Liver (tissue), 8 donors: ENCODE measurements at regions not wholly inside any gene's neighbourhood (a gene's known extent, or its start where the extent isn't known, plus 50 kb on each side); places are given as distances from the start of the nearest gene placed in this dataset.

Source experiments
- DNase-seq: peaks from one replicate; pipeline ENCODE4 v3.0.0-alpha.2; 2017; ENCODE audit warnings: low spot score
- H3K27ac ChIP-seq, 2 donors: one replicate each; pipeline ENCODE4 v1.7.0; 2013; ENCODE audit warnings: inconsistent platforms in 2 of 2, low read length in 2 of 2, control low read depth in 1 of 2, low read depth in 1 of 2, mild to moderate bottlenecking in 1 of 2
- H3K27me3 ChIP-seq, 4 donors: one replicate each; pipeline versions ENCODE4 v1.6.1 to v1.7.0; 2013; ENCODE audit warnings: low read length in 3 of 4, inconsistent platforms in 1 of 4, mild to moderate bottlenecking in 1 of 4, moderate library complexity in 1 of 4; ENCODE audit not compliant: control insufficient read depth in 4 of 4, insufficient read depth in 4 of 4
- H3K36me3 ChIP-seq, 4 donors: one replicate each; pipeline versions ENCODE4 v1.6.1 to v1.7.0; 2013; ENCODE audit warnings: low read length in 3 of 4, mild to moderate bottlenecking in 3 of 4, low read depth in 1 of 4, moderate library complexity in 1 of 4; ENCODE audit not compliant: control insufficient read depth in 4 of 4, insufficient read depth in 3 of 4
- H3K4me1 ChIP-seq, 4 donors: one replicate each; pipeline versions ENCODE4 v1.6.1 to v1.7.0; 2013; ENCODE audit warnings: low read length in 3 of 4, mild to moderate bottlenecking in 3 of 4, moderate library complexity in 1 of 4; ENCODE audit not compliant: control insufficient read depth in 4 of 4, insufficient read depth in 4 of 4
- H3K4me3 ChIP-seq, 3 donors: one replicate each; pipeline versions ENCODE4 v1.6.1 to v1.7.0; 2013; ENCODE audit warnings: low read length in 3 of 3, control low read depth in 1 of 3, low read depth in 1 of 3, mild to moderate bottlenecking in 1 of 3
- H3K9ac ChIP-seq, 2 donors: one replicate each; pipeline ENCODE4 v1.7.0; 2013; ENCODE audit warnings: low read length in 2 of 2, mild to moderate bottlenecking in 2 of 2, moderate library complexity in 2 of 2, control low read depth in 1 of 2, low read depth in 1 of 2
- H3K9me3 ChIP-seq, 4 donors: one replicate each; pipeline versions ENCODE4 v1.6.1 to v1.7.0; 2013; ENCODE audit warnings: low read length in 3 of 4; ENCODE audit not compliant: control insufficient read depth in 4 of 4
- EGR1 ChIP-seq, 2 donors: IDR thresholded peaks; 2 replicates each; pipeline ENCODE4 v1.6.1; 2016 to 2018; ENCODE audit warnings: antibody characterized with exemption in 2 of 2, low read depth in 2 of 2
- FOXA1 ChIP-seq: IDR thresholded peaks from 2 replicates; pipeline ENCODE4 v1.6.1; 2016; ENCODE audit warnings: antibody characterized with exemption
- FOXA2 ChIP-seq: IDR thresholded peaks from 2 replicates; pipeline ENCODE4 v1.6.1; 2016; ENCODE audit warnings: antibody characterized with exemption
- GABPA ChIP-seq, 2 donors: IDR thresholded peaks in 1 of 2; conservative IDR thresholded peaks in 1 of 2; 2 replicates each; pipeline ENCODE4 v1.6.1; 2016; ENCODE audit warnings: antibody characterized with exemption in 2 of 2, mild to moderate bottlenecking in 1 of 2, moderate library complexity in 1 of 2
- HNF4A ChIP-seq, 2 donors: conservative IDR thresholded peaks; 2 replicates each; pipeline ENCODE4 v1.6.1; 2016; ENCODE audit warnings: antibody characterized with exemption in 2 of 2, mild to moderate bottlenecking in 2 of 2
- HNF4G ChIP-seq: IDR thresholded peaks from 2 replicates; pipeline ENCODE4 v1.6.1; 2016; ENCODE audit warnings: antibody characterized with exemption
- JUND ChIP-seq, 2 donors: IDR thresholded peaks; 2 replicates each; pipeline ENCODE4 v1.6.1; 2016; ENCODE audit warnings: antibody characterized with exemption in 2 of 2
- NR2F2 ChIP-seq: IDR thresholded peaks from 2 replicates; pipeline ENCODE4 v1.6.1; 2016; ENCODE audit warnings: antibody characterized with exemption
- RAD21 ChIP-seq, 2 donors: IDR thresholded peaks; 2 replicates each; pipeline ENCODE4 v1.6.1; 2016; ENCODE audit warnings: antibody characterized with exemption in 2 of 2, mild to moderate bottlenecking in 2 of 2
- RXRA ChIP-seq, 2 donors: IDR thresholded peaks; 2 replicates each; pipeline ENCODE4 v1.6.1; 2017 to 2018; ENCODE audit warnings: antibody characterized with exemption in 2 of 2, mild to moderate bottlenecking in 1 of 2
- SP1 ChIP-seq: IDR thresholded peaks from 2 replicates; pipeline ENCODE4 v1.6.1; 2018; ENCODE audit warnings: antibody characterized with exemption, mild to moderate bottlenecking
- TAF1 ChIP-seq: conservative IDR thresholded peaks from 2 replicates; pipeline ENCODE4 v1.6.1; 2016; ENCODE audit warnings: antibody characterized with exemption, mild to moderate bottlenecking
- YY1 ChIP-seq: IDR thresholded peaks from 2 replicates; pipeline ENCODE4 v1.6.1; 2016; ENCODE audit warnings: antibody characterized with exemption, mild to moderate bottlenecking
- WGBS: extraction: QIAGEN DNeasy Blood & Tissue Kit; methylation state at CpG from one replicate; pipeline ENCODE4 v1.1.7; 2013; 5-methylcytosine and 5-hydroxymethylcytosine counted together
- TF ChIP-seq, protein P1 (sequence below): IDR thresholded peaks from 2 replicates; pipeline ENCODE4 v1.6.1; 2016; ENCODE audit warnings: antibody characterized with exemption
- TF ChIP-seq, protein P2 (sequence below): IDR thresholded peaks from 2 replicates; pipeline ENCODE4 v1.6.1; 2016; ENCODE audit warnings: antibody characterized with exemption
- TF ChIP-seq, protein P3 (sequence below): fragments of 150-350 bp; IDR thresholded peaks from 2 replicates; pipeline ENCODE4 v1.5.1; 2017; ENCODE audit warnings: improper control_type of control experiment, low read depth, low read length; ENCODE audit not compliant: missing input control
- TF ChIP-seq, protein P4 (sequence below): IDR thresholded peaks from 2 replicates; pipeline ENCODE4 v1.6.1; 2016; ENCODE audit warnings: antibody characterized with exemption, mild to moderate bottlenecking
- donor health status: healthy.
- donor health status: healthy.
- donor health status: healthy.
- donor health status: healthy.
- donor health status: healthy.

DNA sequence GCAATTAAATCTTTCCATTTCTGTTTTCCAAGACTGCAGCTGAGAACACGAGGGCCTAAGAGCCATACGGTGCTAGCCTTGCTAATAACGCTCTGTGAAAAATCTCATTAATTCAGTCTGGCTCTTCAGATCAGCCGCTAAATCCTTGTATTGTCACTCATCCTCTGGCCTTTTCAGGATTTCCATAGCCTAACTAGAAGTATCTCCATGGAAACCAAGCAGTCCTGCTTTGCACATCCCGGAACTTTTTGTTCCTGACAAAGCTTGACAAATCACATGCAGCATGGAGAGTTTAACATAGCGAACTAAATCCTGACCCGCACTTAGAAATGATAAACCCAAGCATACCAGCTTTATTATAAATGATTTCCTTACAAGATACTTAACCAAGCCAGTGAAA is 383.7 kb downstream of the CD83 start:
- H3K4me3 ChIP-seq = no peak overlapping the region
- no peaks in the 10 kb centered on the region for H3K36me3 ChIP-seq
- WGBS = 91% methylated on average over 7 of the region's 7 CpGs
- H3K9me3 ChIP-seq = no peaks in the 10 kb centered on the region
- no peaks in the 10 kb centered on the region for H3K4me1 ChIP-seq
- H3K27ac ChIP-seq = no peak overlapping the region
- no peak for DNase-seq
- H3K9ac ChIP-seq = no peak overlapping the region
- TF ChIP-seq GABPA (IDR thresholded peaks at IDR 0.05 in 1 of 2, conservative IDR thresholded peaks at IDR 0.05 in 1 of 2) (no peak), JUND (IDR thresholded peaks at IDR 0.05) (no peak), NR2F2 (peak; percentile 45), RXRA (IDR thresholded peaks at IDR 0.05) (no peak), YY1 (no peak), FOXA1 (no peak)
- TF ChIP-seq, protein P1, sequence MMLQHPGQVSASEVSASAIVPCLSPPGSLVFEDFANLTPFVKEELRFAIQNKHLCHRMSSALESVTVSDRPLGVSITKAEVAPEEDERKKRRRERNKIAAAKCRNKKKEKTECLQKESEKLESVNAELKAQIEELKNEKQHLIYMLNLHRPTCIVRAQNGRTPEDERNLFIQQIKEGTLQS = no peak
- TF ChIP-seq, protein P2, sequence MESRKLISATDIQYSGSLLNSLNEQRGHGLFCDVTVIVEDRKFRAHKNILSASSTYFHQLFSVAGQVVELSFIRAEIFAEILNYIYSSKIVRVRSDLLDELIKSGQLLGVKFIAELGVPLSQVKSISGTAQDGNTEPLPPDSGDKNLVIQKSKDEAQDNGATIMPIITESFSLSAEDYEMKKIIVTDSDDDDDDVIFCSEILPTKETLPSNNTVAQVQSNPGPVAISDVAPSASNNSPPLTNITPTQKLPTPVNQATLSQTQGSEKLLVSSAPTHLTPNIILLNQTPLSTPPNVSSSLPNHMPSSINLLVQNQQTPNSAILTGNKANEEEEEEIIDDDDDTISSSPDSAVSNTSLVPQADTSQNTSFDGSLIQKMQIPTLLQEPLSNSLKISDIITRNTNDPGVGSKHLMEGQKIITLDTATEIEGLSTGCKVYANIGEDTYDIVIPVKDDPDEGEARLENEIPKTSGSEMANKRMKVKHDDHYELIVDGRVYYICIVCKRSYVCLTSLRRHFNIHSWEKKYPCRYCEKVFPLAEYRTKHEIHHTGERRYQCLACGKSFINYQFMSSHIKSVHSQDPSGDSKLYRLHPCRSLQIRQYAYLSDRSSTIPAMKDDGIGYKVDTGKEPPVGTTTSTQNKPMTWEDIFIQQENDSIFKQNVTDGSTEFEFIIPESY = no peak
- no peaks in the 10 kb centered on the region for H3K27me3 ChIP-seq

DNA sequence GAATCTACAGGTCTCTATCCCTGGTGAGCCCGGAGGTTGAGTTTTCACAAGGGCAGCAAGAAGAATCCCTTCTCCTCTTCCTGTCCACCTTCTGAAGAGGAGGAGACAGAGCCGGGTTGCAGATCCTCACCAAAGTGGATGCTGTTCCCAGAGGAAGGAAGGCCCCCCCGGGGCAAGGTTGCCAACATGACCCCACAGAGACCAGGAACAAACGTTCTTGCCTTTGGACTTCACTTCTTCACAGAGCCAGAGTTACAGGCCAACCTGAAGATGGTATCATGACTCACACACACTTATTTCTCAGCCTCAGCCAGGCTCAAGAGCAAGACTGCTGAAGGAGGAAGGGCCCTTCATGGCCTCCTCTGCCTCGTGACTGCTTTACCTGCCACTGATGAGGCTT is 384.3 kb downstream of the CD83 start:
- H3K27me3 ChIP-seq = no peaks in the 10 kb centered on the region
- no peak for DNase-seq
- no peaks in the 10 kb centered on the region for H3K36me3 ChIP-seq
- H3K4me3 ChIP-seq = no peak overlapping the region
- H3K9me3 ChIP-seq = no peaks in the 10 kb centered on the region
- TF ChIP-seq YY1 = no peak
- no peak for TF ChIP-seq RAD21 (IDR thresholded peaks at IDR 0.05)
- TF ChIP-seq, protein P1 = no peak
- no peak for TF ChIP-seq GABPA (IDR thresholded peaks at IDR 0.05 in 1 of 2, conservative IDR thresholded peaks at IDR 0.05 in 1 of 2)
- no peak for TF ChIP-seq TAF1
- TF ChIP-seq, protein P3, sequence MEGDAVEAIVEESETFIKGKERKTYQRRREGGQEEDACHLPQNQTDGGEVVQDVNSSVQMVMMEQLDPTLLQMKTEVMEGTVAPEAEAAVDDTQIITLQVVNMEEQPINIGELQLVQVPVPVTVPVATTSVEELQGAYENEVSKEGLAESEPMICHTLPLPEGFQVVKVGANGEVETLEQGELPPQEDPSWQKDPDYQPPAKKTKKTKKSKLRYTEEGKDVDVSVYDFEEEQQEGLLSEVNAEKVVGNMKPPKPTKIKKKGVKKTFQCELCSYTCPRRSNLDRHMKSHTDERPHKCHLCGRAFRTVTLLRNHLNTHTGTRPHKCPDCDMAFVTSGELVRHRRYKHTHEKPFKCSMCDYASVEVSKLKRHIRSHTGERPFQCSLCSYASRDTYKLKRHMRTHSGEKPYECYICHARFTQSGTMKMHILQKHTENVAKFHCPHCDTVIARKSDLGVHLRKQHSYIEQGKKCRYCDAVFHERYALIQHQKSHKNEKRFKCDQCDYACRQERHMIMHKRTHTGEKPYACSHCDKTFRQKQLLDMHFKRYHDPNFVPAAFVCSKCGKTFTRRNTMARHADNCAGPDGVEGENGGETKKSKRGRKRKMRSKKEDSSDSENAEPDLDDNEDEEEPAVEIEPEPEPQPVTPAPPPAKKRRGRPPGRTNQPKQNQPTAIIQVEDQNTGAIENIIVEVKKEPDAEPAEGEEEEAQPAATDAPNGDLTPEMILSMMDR = no peak
- no peak overlapping the region for H3K9ac ChIP-seq
- H3K27ac ChIP-seq = no peak overlapping the region
- 83% methylated on average over 5 of the region's 5 CpGs for WGBS
- H3K4me1 ChIP-seq = no peaks in the 10 kb centered on the region

DNA sequence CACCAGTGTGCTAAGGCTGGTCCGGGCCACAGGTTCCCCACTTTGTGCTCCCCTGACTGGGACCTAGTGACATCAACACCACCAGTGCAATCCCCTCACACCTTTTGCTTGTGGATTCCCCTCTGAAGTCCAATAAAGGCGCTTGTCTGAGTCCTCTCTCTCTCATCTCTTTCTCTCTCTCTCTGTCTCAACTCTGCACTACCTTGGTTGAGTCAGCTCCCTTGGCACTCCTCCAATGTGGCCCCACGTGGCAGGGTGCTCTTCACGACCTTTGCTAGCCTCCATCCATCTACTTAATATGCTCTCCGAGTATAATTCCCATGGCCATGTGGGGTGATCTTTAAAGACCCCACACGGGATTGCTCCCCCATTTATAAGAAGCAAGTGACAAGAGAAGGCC is 385.0 kb downstream of the CD83 start:
- DNase-seq = no peak
- H3K27me3 ChIP-seq = no peaks in the 10 kb centered on the region
- no peak for TF ChIP-seq JUND (IDR thresholded peaks at IDR 0.05)
- TF ChIP-seq, protein P2 = no peak
- no peak for TF ChIP-seq NR2F2
- TF ChIP-seq, protein P4, sequence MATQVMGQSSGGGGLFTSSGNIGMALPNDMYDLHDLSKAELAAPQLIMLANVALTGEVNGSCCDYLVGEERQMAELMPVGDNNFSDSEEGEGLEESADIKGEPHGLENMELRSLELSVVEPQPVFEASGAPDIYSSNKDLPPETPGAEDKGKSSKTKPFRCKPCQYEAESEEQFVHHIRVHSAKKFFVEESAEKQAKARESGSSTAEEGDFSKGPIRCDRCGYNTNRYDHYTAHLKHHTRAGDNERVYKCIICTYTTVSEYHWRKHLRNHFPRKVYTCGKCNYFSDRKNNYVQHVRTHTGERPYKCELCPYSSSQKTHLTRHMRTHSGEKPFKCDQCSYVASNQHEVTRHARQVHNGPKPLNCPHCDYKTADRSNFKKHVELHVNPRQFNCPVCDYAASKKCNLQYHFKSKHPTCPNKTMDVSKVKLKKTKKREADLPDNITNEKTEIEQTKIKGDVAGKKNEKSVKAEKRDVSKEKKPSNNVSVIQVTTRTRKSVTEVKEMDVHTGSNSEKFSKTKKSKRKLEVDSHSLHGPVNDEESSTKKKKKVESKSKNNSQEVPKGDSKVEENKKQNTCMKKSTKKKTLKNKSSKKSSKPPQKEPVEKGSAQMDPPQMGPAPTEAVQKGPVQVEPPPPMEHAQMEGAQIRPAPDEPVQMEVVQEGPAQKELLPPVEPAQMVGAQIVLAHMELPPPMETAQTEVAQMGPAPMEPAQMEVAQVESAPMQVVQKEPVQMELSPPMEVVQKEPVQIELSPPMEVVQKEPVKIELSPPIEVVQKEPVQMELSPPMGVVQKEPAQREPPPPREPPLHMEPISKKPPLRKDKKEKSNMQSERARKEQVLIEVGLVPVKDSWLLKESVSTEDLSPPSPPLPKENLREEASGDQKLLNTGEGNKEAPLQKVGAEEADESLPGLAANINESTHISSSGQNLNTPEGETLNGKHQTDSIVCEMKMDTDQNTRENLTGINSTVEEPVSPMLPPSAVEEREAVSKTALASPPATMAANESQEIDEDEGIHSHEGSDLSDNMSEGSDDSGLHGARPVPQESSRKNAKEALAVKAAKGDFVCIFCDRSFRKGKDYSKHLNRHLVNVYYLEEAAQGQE = no peak
- no peak for TF ChIP-seq EGR1 (IDR thresholded peaks at IDR 0.05; ENCODE audit: low read depth in 2 of 2)
- no peak for TF ChIP-seq FOXA2
- TF ChIP-seq RAD21 (IDR thresholded peaks at IDR 0.05) = no peak
- TF ChIP-seq, protein P1 = no peak
- no peak for TF ChIP-seq SP1
- TF ChIP-seq HNF4A (conservative IDR thresholded peaks at IDR 0.05) = no peak
- TF ChIP-seq HNF4G = no peak
- TF ChIP-seq YY1 = no peak
- no peak for TF ChIP-seq GABPA (IDR thresholded peaks at IDR 0.05 in 1 of 2, conservative IDR thresholded peaks at IDR 0.05 in 1 of 2)
- no peaks in the 10 kb centered on the region for H3K9me3 ChIP-seq
- WGBS = 86% methylated on average over 6 of the region's 6 CpGs
- no peaks in the 10 kb centered on the region for H3K4me1 ChIP-seq
- H3K27ac ChIP-seq = no peak overlapping the region
- no peaks in the 10 kb centered on the region for H3K36me3 ChIP-seq
- no peak overlapping the region for H3K9ac ChIP-seq
- H3K4me3 ChIP-seq = no peak overlapping the region
